HepG2 (cell line): ENCODE measurements at regions not wholly inside any gene's neighbourhood (a gene's known extent, or its start where the extent isn't known, plus 50 kb on each side); places are given as distances from the start of the nearest gene placed in this dataset.

Experiments used
- ARNT ChIP-seq: fragments of 450-650 bp; IDR thresholded peaks from 2 replicates; pipeline ENCODE4 v1.6.1; 2017
- BCLAF1 ChIP-seq: fragments of 450-650 bp; IDR thresholded peaks from 2 replicates; pipeline ENCODE4 v1.6.1; 2017; ENCODE audit warnings: mild to moderate bottlenecking
- CTCF ChIP-seq: sonication (generic); formaldehyde crosslinking; IDR thresholded peaks from 2 replicates; pipeline ENCODE4 v1.5.0; 2020; ENCODE audit warnings: mild to moderate bottlenecking, missing genetic modification reagents, moderate library complexity
- DMAP1 ChIP-seq: IDR thresholded peaks from 2 replicates; pipeline ENCODE4 v1.6.1; 2016
- IRF2 ChIP-seq: IDR thresholded peaks from 2 replicates; pipeline ENCODE4 v1.6.1; 2018; ENCODE audit warnings: missing genetic modification reagents, missing compliant biosample characterization
- MYNN ChIP-seq: sonication (generic); formaldehyde crosslinking; IDR thresholded peaks from 2 replicates; pipeline ENCODE4 v1.4.0; 2020; ENCODE audit warnings: mild to moderate bottlenecking, low read depth, missing genetic modification reagents
- NFYB ChIP-seq: sonication (generic); formaldehyde crosslinking; IDR thresholded peaks from 2 replicates; pipeline ENCODE4 v1.4.0; 2020; ENCODE audit warnings: missing genetic modification reagents
- POLR2AphosphoS5 ChIP-seq: IDR thresholded peaks from 2 replicates; pipeline ENCODE4 v1.6.1; 2012; ENCODE audit warnings: low read depth, low read length
- RAD21 ChIP-seq: fragments of 450-650 bp; formaldehyde crosslinking; IDR thresholded peaks from 2 replicates; pipeline ENCODE4 v1.5.0; 2020; ENCODE audit warnings: mild to moderate bottlenecking
- REST ChIP-seq, 2 experiments: IDR thresholded peaks; 2 replicates each; pipeline ENCODE4 v1.6.1; 2011 to 2012; ENCODE audit warnings: low read length in 2 of 2, borderline replicate concordance in 1 of 2, low read depth in 1 of 2, mild to moderate bottlenecking in 1 of 2, moderate library complexity in 1 of 2
- ZGPAT ChIP-seq: IDR thresholded peaks from 2 replicates; pipeline ENCODE4 v1.6.1; 2016; ENCODE audit warnings: mild to moderate bottlenecking

GRCh38 chrX:94454159-94454558 lies 780.2 kb downstream of the FAM133A start:
- no peak for TF ChIP-seq POLR2AphosphoS5
- TF ChIP-seq MYNN (CRISPR knock-in tag), result no peak
- TF ChIP-seq DMAP1 (CRISPR knock-in tag), result no peak
- no peak for TF ChIP-seq IRF2
- no peak for TF ChIP-seq CTCF (CRISPR knock-in tag)
- TF ChIP-seq ZGPAT (CRISPR knock-in tag), result no peak
- TF ChIP-seq REST (IDR thresholded peaks at IDR 0.05; ENCODE audit: borderline replicate concordance in 1 of 2, low read depth in 1 of 2, low read length in 2 of 2), result no peak
- TF ChIP-seq RAD21 (CRISPR knock-in tag), result no peak
- no peak for TF ChIP-seq BCLAF1
- TF ChIP-seq NFYB (CRISPR knock-in tag), result no peak
- TF ChIP-seq ARNT, result no peak
